OCI-LY7 (cell line): ENCODE measurements at regions not wholly inside any gene's neighbourhood (a gene's known extent, or its start where the extent isn't known, plus 50 kb on each side); places are given as distances from the start of the nearest gene placed in this dataset.
A peak's percentile ranks its signal among the peaks of the same experiment; 100 is the strongest.

Experiments used
- BruUV-seq: library from RNA; stranded (reverse); fragments of 400-500 nt; replicated peaks from 2 replicates; lab custom pipeline; 2021; lab: Mats Ljungman, UMichigan
- CTCF ChIA-PET: fragments of 300-600 bp; sonication (Branson Sonifier 250); formaldehyde crosslinking; loops from one replicate; lab custom pipeline; 2022; ENCODE audit warnings: antibody characterized with exemption; ENCODE audit not compliant: unreplicated experiment; lab: Charles Lee
- POLR2A ChIA-PET: fragments of 300-600 bp; sonication (Branson Sonifier 250); formaldehyde crosslinking; loops from one replicate; lab custom pipeline; 2022; ENCODE audit warnings: antibody characterized with exemption; lab: Charles Lee
- DNase-seq: peaks from one replicate; pipeline ENCODE4 v3.0.0-alpha.2; 2015; ENCODE audit warnings: low spot score
- H2AFZ ChIP-seq: fragments of 200-600 bp; sonication (generic), shearing (Covaris generic); 2 replicates; pipeline ENCODE4 v1.6.1; 2014; ENCODE audit warnings: mild to moderate bottlenecking, antibody characterized with exemption, low read length, moderate library complexity
- H3K27ac ChIP-seq: fragments of 200-600 bp; sonication (generic); 2 replicates; pipeline ENCODE4 v1.5.1; 2014; ENCODE audit warnings: mixed run types, low read depth, mild to moderate bottlenecking, moderate library complexity, low read length, inconsistent platforms; ENCODE audit not compliant: poor library complexity, severe bottlenecking
- H3K36me3 ChIP-seq: fragments of 200-600 bp; sonication (generic); 2 replicates; pipeline ENCODE4 v1.6.1; 2014; ENCODE audit warnings: mild to moderate bottlenecking, antibody characterized with exemption, low read length, moderate library complexity, mixed read lengths; ENCODE audit not compliant: insufficient read depth
- H3K4me1 ChIP-seq: fragments of 200-600 bp; sonication (generic); 2 replicates; pipeline ENCODE4 v1.5.1; 2014; ENCODE audit warnings: mild to moderate bottlenecking, low read length; ENCODE audit not compliant: insufficient read depth, poor library complexity, severe bottlenecking
- H3K4me2 ChIP-seq: fragments of 200-600 bp; sonication (generic); 2 replicates; pipeline ENCODE4 v1.6.1; 2014; ENCODE audit warnings: mild to moderate bottlenecking, low read length
- H3K4me3 ChIP-seq: fragments of 200-600 bp; sonication (generic); 2 replicates; pipeline ENCODE4 v1.5.1; 2014; ENCODE audit warnings: mild to moderate bottlenecking, low read depth, low read length; ENCODE audit not compliant: poor library complexity, severe bottlenecking
- H3K79me2 ChIP-seq: fragments of 200-600 bp; sonication (generic); 2 replicates; pipeline ENCODE4 v1.6.1; 2016; ENCODE audit warnings: low read depth, mild to moderate bottlenecking, low read length, moderate library complexity, mixed read lengths; ENCODE audit not compliant: insufficient read depth
- H3K9me2 ChIP-seq: fragments of 200-600 bp; sonication (generic); 2 replicates; pipeline ENCODE4 v1.6.1; 2016; ENCODE audit warnings: mild to moderate bottlenecking, low read length, mixed read lengths; ENCODE audit not compliant: insufficient read depth
- H3K9me3 ChIP-seq: fragments of 200-600 bp; sonication (generic); 2 replicates; pipeline ENCODE4 v1.6.1; 2014; ENCODE audit warnings: mild to moderate bottlenecking, mixed run types, low read length, mixed read lengths
- H4K20me1 ChIP-seq: fragments of 200-600 bp; sonication (generic); 2 replicates; pipeline ENCODE4 v1.6.1; 2014; ENCODE audit warnings: mild to moderate bottlenecking, antibody characterized with exemption, low read length, moderate library complexity, mixed read lengths; ENCODE audit not compliant: insufficient read depth
- CTCF ChIP-seq: fragments of 200-600 bp; sonication (generic); conservative IDR thresholded peaks from 2 replicates; pipeline ENCODE4 v1.5.1; 2014; ENCODE audit warnings: mild to moderate bottlenecking, antibody characterized with exemption, low read length, moderate library complexity, mixed read lengths
- EZH2phosphoT487 ChIP-seq: fragments of 200-600 bp; sonication (generic); IDR thresholded peaks from 2 replicates; pipeline ENCODE4 v1.6.1; 2018; ENCODE audit warnings: low read depth, borderline replicate concordance, mild to moderate bottlenecking, mixed run types, antibody characterized with exemption, low read length, moderate library complexity, mixed read lengths
- intact Hi-C: fragments of 100-400 bp; cut with micrococcal nuclease; formaldehyde crosslinking; loops from one replicate; pipeline ENCODE4 v1.10.0; 2022; ENCODE audit not compliant: unreplicated experiment

- no peaks in the 10 kb centered on the region for H3K36me3 ChIP-seq
- ChIA-PET POLR2A (no interaction called here), CTCF (no interaction called here)
- H3K9me2 ChIP-seq, result no peaks in the 10 kb centered on the region; the same call in 1 of the 2 replicates
- no peak overlapping the region for H3K4me3 ChIP-seq
- H3K79me2 ChIP-seq, result no peaks in the 10 kb centered on the region
- BruUV-seq, result no TSS peak
- H3K27ac ChIP-seq, result no peak overlapping the region
- H3K4me2 ChIP-seq, result no peak overlapping the region
- H4K20me1 ChIP-seq, result no peaks in the 10 kb centered on the region
- no peaks in the 10 kb centered on the region for H3K4me1 ChIP-seq
- no peaks in the 10 kb centered on the region for H3K9me3 ChIP-seq
- TF ChIP-seq CTCF (peak; percentile 72), EZH2phosphoT487 (no peak)
- H2AFZ ChIP-seq, result no peak overlapping the region
- peak; percentile 7 for DNase-seq
- intact Hi-C loops, result no loop called here
Measured at GRCh38 chr2:67854798-67855197, 208.0 kb downstream of the C1D start.

DNA sequence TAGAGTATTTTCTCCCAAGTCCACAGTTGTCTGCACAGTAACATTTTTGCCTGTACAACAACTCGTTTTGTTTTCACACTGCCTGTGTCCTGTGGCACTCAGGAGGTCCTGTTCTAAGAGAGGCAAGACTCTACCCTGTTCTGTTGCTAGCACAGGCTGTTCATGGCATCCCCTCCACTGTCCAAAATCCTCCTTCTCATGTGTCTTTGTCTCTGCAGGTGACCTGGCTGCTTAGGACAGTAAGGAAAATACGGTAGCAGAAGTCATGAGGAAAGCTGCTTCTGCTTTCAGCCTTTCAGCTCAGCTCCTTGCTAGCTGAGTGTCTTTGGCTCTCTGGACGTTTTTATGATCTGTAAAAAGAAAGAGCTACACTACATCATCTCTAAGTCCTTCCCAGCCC, 205.9 kb downstream of the C1D start:
- CTCF ChIA-PET, result no interaction called here

More for the DNA sequence above, 205.9 kb downstream of the C1D start:
- Histone ChIP-seq H3K36me3 (no peaks in the 10 kb centered on the region), H3K4me3 (no peak overlapping the region), H3K9me3 (no peaks in the 10 kb centered on the region), H3K4me1 (no peaks in the 10 kb centered on the region), H3K4me2 (no peak overlapping the region), H3K27ac (no peak overlapping the region), H3K79me2 (no peaks in the 10 kb centered on the region), H2AFZ (no peak overlapping the region), H3K9me2 (no peaks in the 10 kb centered on the region; the same call in 1 of the 2 replicates), H4K20me1 (no peaks in the 10 kb centered on the region)
- DNase-seq, result no peak
- POLR2A ChIA-PET, result no interaction called here
- BruUV-seq, result no TSS peak
- TF ChIP-seq EZH2phosphoT487 (no peak), CTCF (no peak)
- intact Hi-C loops, result no loop called here
